Tibial artery (tissue), 4 donors: ENCODE measurements at regions not wholly inside any gene's neighbourhood (a gene's known extent, or its start where the extent isn't known, plus 50 kb on each side); places are given as distances from the start of the nearest gene placed in this dataset.

Experiments
- DNase-seq, 2 donors: peaks; one replicate each; pipeline ENCODE4 v3.0.0-alpha.2; 2019
- H3K27ac ChIP-seq, 2 donors: fragments of 200-600 bp; sonication (generic) in 1 of 2; 1 replicate in 1 of 2; 2 replicates in 1 of 2; pipeline ENCODE4 v1.5.1; 2018 to 2019; ENCODE audit warnings: mild to moderate bottlenecking in 1 of 2
- H3K27me3 ChIP-seq, 2 donors: fragments of 200-600 bp; sonication (generic) in 1 of 2; one replicate each; pipeline versions ENCODE4 v1.5.1 to v1.6.0; 2016 to 2019
- H3K36me3 ChIP-seq, 3 donors: fragments of 200-600 bp; sonication (generic) in 2 of 3; one replicate each; pipeline ENCODE4 v1.5.1; 2016 to 2019; ENCODE audit warnings: mild to moderate bottlenecking in 2 of 3
- H3K4me1 ChIP-seq, 4 donors: fragments of 200-600 bp; sonication (generic) in 2 of 4; 1 replicate in 3 of 4; 2 replicates in 1 of 4; pipeline ENCODE4 v1.5.1; 2016 to 2019
- H3K4me3 ChIP-seq, 2 donors: fragments of 200-600 bp; sonication (generic) in 1 of 2; 1 replicate in 1 of 2; 2 replicates in 1 of 2; pipeline ENCODE4 v1.5.1; 2018 to 2019; ENCODE audit warnings: mild to moderate bottlenecking in 2 of 2
- H3K9me3 ChIP-seq, 3 donors: fragments of 200-600 bp; sonication (generic) in 1 of 3; one replicate each; pipeline ENCODE4 v1.5.1; 2016 to 2019
- intact Hi-C: fragments of 100-400 bp; cut with DNase I; formaldehyde crosslinking; loops from one replicate; pipeline ENCODE4 v1.15.0; 2023; ENCODE audit warnings: low total_unique reads
- TF ChIP-seq, protein P1 (sequence below), 2 experiments: fragments of 200-600 bp in 1 of 2; fragments of 450-650 bp in 1 of 2; IDR thresholded peaks; one replicate each; pipeline ENCODE4 v1.5.1; 2017 to 2019; ENCODE audit warnings: antibody characterized with exemption in 2 of 2, mild to moderate bottlenecking in 1 of 2, moderate library complexity in 1 of 2

DNA sequence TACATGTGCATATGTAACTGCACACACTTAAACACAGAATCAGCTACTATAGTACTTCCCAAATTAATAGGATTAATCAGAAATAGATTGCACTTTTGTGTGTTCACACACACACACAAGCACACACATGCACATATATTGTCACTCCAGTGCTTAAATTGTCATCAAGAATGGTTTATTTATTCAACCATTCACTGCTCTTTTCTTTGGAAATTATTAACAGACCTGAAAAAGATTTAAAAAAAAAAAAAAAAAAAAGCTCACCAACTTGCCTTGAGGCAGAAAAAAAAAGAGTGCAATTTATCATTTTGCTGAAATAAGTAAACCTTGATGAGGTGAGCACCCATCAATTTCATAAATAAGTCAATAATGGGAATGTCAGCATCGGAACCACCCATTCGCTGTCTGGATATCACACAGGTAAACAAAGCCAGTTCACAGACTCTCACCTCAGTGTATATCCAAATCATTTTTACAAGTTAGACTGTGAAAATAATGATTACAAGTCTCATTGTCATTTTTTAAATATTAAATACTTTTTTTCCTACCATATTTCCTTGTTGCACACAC, 562.8 kb downstream of the BNC2 start:
- H3K27ac ChIP-seq = no peak overlapping the region
- intact Hi-C loops = no loop called here
- peaks cover 0 to 13% (median 7%) of the 10 kb centered on the region in 4 donors for H3K4me1 ChIP-seq
- H3K4me3 ChIP-seq = no peak overlapping the region
- H3K27me3 ChIP-seq = peaks cover 0 to 6% of the 10 kb centered on the region in 2 donors
- H3K36me3 ChIP-seq = no peaks in the 10 kb centered on the region
- TF ChIP-seq, protein P1, sequence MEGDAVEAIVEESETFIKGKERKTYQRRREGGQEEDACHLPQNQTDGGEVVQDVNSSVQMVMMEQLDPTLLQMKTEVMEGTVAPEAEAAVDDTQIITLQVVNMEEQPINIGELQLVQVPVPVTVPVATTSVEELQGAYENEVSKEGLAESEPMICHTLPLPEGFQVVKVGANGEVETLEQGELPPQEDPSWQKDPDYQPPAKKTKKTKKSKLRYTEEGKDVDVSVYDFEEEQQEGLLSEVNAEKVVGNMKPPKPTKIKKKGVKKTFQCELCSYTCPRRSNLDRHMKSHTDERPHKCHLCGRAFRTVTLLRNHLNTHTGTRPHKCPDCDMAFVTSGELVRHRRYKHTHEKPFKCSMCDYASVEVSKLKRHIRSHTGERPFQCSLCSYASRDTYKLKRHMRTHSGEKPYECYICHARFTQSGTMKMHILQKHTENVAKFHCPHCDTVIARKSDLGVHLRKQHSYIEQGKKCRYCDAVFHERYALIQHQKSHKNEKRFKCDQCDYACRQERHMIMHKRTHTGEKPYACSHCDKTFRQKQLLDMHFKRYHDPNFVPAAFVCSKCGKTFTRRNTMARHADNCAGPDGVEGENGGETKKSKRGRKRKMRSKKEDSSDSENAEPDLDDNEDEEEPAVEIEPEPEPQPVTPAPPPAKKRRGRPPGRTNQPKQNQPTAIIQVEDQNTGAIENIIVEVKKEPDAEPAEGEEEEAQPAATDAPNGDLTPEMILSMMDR (IDR thresholded peaks at IDR 0.05) = no peak
- no peak for DNase-seq
- no peaks in the 10 kb centered on the region for H3K9me3 ChIP-seq

- H3K27me3 ChIP-seq = peaks cover 0 to 6% of the 10 kb centered on the region in 2 donors
- H3K9me3 ChIP-seq = no peaks in the 10 kb centered on the region
- H3K4me3 ChIP-seq = no peak overlapping the region
- H3K4me1 ChIP-seq = peaks cover 0 to 13% (median 7%) of the 10 kb centered on the region in 4 donors
- TF ChIP-seq, protein P1 (IDR thresholded peaks at IDR 0.05) = no peak
- no peaks in the 10 kb centered on the region for H3K36me3 ChIP-seq
- no peak for DNase-seq
- intact Hi-C loops = no loop called here
- no peak overlapping the region for H3K27ac ChIP-seq
These were observed 561.8 kb downstream of the BNC2 start for GRCh38 chr9:16308645-16309044.

DNA sequence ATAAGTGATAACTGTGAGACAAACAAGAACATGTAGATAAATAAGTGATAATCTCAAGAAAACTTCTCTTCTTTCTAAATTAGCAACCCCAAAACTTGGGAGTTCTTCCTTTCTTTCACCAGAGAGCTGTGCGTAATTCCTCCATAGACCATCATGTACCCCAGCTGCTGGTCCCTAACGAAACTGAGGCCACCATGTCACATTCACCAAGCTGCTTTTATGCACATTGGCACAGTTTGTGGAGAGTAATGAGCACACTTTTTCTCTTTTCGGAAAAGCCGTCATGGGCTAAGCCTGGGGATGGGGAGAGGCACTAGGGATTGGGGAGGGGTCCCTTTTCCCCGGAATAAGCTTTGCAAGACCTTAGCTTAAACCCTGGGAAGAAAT, 561.4 kb downstream of the BNC2 start:
- H3K27ac ChIP-seq = no peak overlapping the region
- intact Hi-C loops = no loop called here
- H3K4me3 ChIP-seq = no peak overlapping the region
- H3K9me3 ChIP-seq = no peaks in the 10 kb centered on the region
- peaks cover 0 to 13% (median 7%) of the 10 kb centered on the region in 4 donors for H3K4me1 ChIP-seq
- H3K36me3 ChIP-seq = no peaks in the 10 kb centered on the region
- peaks cover 0 to 6% of the 10 kb centered on the region in 2 donors for H3K27me3 ChIP-seq
- TF ChIP-seq, protein P1 (IDR thresholded peaks at IDR 0.05) = no peak
- no peak for DNase-seq

DNA sequence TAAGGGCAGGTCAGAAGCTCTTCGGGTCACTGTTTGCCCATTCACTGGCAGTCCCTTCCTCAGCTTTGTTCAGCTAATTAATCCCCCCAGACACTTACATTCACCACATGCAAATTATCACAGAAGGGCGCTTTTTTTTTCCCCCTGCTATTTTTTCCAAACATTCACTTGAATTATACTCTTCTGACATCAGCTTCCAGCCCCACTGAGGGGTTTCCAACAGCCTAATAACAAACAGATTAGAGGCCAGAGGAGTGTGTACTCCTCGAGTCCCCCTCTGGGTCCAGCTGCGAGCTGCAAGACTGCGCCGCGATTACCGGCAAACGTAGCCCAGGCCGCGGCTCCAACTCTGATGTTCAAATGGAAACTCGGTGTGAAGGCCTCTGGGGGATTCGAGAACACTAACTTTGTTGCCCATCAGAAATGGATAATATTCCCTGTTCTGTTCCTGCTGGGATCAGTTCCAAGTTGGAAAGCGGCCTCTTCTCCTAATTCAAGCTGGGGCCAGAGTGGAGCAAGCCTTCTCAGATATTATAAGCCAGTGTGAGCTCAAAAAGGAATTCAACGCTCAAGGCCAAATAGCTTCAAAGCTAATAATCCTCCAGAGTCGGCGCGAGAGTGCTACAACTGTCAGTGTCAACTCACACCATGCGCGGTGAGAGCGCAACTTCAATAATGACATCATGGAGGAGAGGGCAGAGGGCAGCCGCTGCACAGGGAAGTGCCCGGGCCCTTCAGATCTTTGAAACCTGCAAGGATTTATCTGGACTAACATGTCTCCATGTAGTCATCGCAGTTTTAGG, 560.8 kb downstream of the BNC2 start:
- no peaks in the 10 kb centered on the region for H3K9me3 ChIP-seq
- TF ChIP-seq, protein P1 (IDR thresholded peaks at IDR 0.05) = no peak
- intact Hi-C loops = no loop called here
- peaks cover 0 to 13% (median 7%) of the 10 kb centered on the region in 4 donors for H3K4me1 ChIP-seq
- no peak overlapping the region for H3K4me3 ChIP-seq
- H3K36me3 ChIP-seq = no peaks in the 10 kb centered on the region
- H3K27ac ChIP-seq = no peak overlapping the region
- peaks cover 0 to 6% of the 10 kb centered on the region in 2 donors for H3K27me3 ChIP-seq
- DNase-seq = peak in 1 of 2 donors; percentile 61

GRCh38 chr9:16310278-16311110, 560.0 kb downstream of the BNC2 start:
- intact Hi-C loops = no loop called here
- Histone ChIP-seq H3K27me3 (peaks cover 0 to 6% of the 10 kb centered on the region in 2 donors), H3K36me3 (no peaks in the 10 kb centered on the region), H3K4me1 (peaks cover 0 to 14% (median 7%) of the 10 kb centered on the region in 4 donors), H3K27ac (no peak overlapping the region), H3K9me3 (no peaks in the 10 kb centered on the region), H3K4me3 (no peak overlapping the region)
- no peak for DNase-seq
- TF ChIP-seq, protein P1 (IDR thresholded peaks at IDR 0.05) = no peak
